HEK293 (cell line): ENCODE measurements at regions not wholly inside any gene's neighbourhood (a gene's known extent, or its start where the extent isn't known, plus 50 kb on each side); places are given as distances from the start of the nearest gene placed in this dataset.

Source experiments
- CTCF ChIA-PET: fragments of 350-600 bp; formaldehyde crosslinking; extraction: SDS; loops from one replicate; lab custom pipeline; 2021; ENCODE audit warnings: antibody characterized with exemption; lab: Yijun Ruan, JAX
- POLR2A ChIA-PET: fragments of 300-600 bp; formaldehyde crosslinking; extraction: SDS; loops from one replicate; lab custom pipeline; 2020; ENCODE audit warnings: antibody characterized with exemption, inconsistent platforms; lab: Yijun Ruan, JAX
- H3K27ac ChIP-seq: fragments of 200-500 bp; sonication (Bioruptor generic); 2 replicates; pipeline ENCODE4 v1.5.1; 2014; ENCODE audit warnings: low read depth, low read length, control low read depth, inconsistent platforms; ENCODE audit errors: extremely low read depth
- H3K36me3 ChIP-seq, 2 experiments: fragments of 200-500 bp in 1 of 2; sonication (Bioruptor generic) in 1 of 2; 1 replicate in 1 of 2; 2 replicates in 1 of 2; pipeline ENCODE4 v1.5.1; 2014 to 2017; ENCODE audit warnings: inconsistent platforms in 2 of 2, low read length in 2 of 2; ENCODE audit not compliant: control insufficient read depth in 2 of 2, insufficient read depth in 1 of 2
- H3K4me1 ChIP-seq: fragments of 200-500 bp; sonication (Bioruptor generic); 2 replicates; pipeline ENCODE4 v1.5.1; 2014; ENCODE audit warnings: mild to moderate bottlenecking, low read length, inconsistent platforms; ENCODE audit not compliant: control insufficient read depth, insufficient read depth
- H3K4me3 ChIP-seq: 2 replicates; pipeline ENCODE4 v1.5.1; 2011; ENCODE audit warnings: low read depth, mild to moderate bottlenecking, control low read depth, low read length, moderate library complexity
- H3K9me3 ChIP-seq: fragments of 200-500 bp; sonication (Bioruptor generic); 2 replicates; pipeline ENCODE4 v1.5.1; 2014; ENCODE audit warnings: low read depth, low read length, inconsistent platforms; ENCODE audit not compliant: control insufficient read depth, insufficient read depth
- YY1 ChIP-seq: fragments of 450-650 bp; formaldehyde crosslinking; IDR thresholded peaks from 2 replicates; pipeline ENCODE4 v1.5.1; 2018; ENCODE audit warnings: missing biosample characterization, missing genetic modification characterization
- ZBTB17 ChIP-seq: fragments of 450-650 bp; formaldehyde crosslinking; IDR thresholded peaks from 2 replicates; pipeline ENCODE4 v1.5.1; 2016; ENCODE audit warnings: missing biosample characterization, missing genetic modification characterization
- ZNF146 ChIP-seq: fragments of 450-650 bp; formaldehyde crosslinking; IDR thresholded peaks from 2 replicates; pipeline ENCODE4 v1.5.1; 2016; ENCODE audit warnings: missing biosample characterization, missing genetic modification characterization
- ZNF16 ChIP-seq: fragments of 450-650 bp; formaldehyde crosslinking; IDR thresholded peaks from 2 replicates; pipeline ENCODE4 v1.5.1; 2016; ENCODE audit warnings: low read depth, missing biosample characterization, missing genetic modification characterization
- ZNF184 ChIP-seq: fragments of 450-650 bp; IDR thresholded peaks from 2 replicates; pipeline ENCODE4 v1.5.1; 2018; ENCODE audit warnings: missing biosample characterization, mild to moderate bottlenecking, missing genetic modification characterization
- ZNF266 ChIP-seq: fragments of 450-650 bp; formaldehyde crosslinking; IDR thresholded peaks from 2 replicates; pipeline ENCODE4 v1.5.1; 2016; ENCODE audit warnings: missing biosample characterization, missing genetic modification characterization, low read depth
- ZNF324 ChIP-seq: fragments of 450-650 bp; formaldehyde crosslinking; IDR thresholded peaks from 2 replicates; pipeline ENCODE4 v1.5.1; 2016; ENCODE audit warnings: missing biosample characterization, missing genetic modification characterization
- ZNF354C ChIP-seq: fragments of 450-650 bp; formaldehyde crosslinking; IDR thresholded peaks from 2 replicates; pipeline ENCODE4 v1.5.1; 2016; ENCODE audit warnings: missing biosample characterization, missing genetic modification characterization, low read depth, borderline replicate concordance
- ZNF366 ChIP-seq: fragments of 450-650 bp; formaldehyde crosslinking; conservative IDR thresholded peaks from 2 replicates; pipeline ENCODE4 v1.5.1; 2016; ENCODE audit warnings: missing biosample characterization, missing genetic modification characterization
- ZNF416 ChIP-seq: fragments of 450-650 bp; formaldehyde crosslinking; IDR thresholded peaks from 2 replicates; pipeline ENCODE4 v1.5.1; 2016; ENCODE audit warnings: missing biosample characterization, missing genetic modification characterization
- ZNF473 ChIP-seq: fragments of 450-650 bp; formaldehyde crosslinking; IDR thresholded peaks from 2 replicates; pipeline ENCODE4 v1.5.1; 2017; ENCODE audit warnings: missing biosample characterization, missing genetic modification characterization
- ZNF521 ChIP-seq: fragments of 450-650 bp; formaldehyde crosslinking; IDR thresholded peaks from 2 replicates; pipeline ENCODE4 v1.5.1; 2017; ENCODE audit warnings: missing biosample characterization, mild to moderate bottlenecking, missing genetic modification characterization
- ZNF596 ChIP-seq: fragments of 450-650 bp; IDR thresholded peaks from 2 replicates; pipeline ENCODE4 v1.5.0; 2018; ENCODE audit warnings: missing biosample characterization, mild to moderate bottlenecking, missing genetic modification characterization, moderate library complexity
- ZNF629 ChIP-seq: fragments of 450-650 bp; formaldehyde crosslinking; IDR thresholded peaks from 2 replicates; pipeline ENCODE4 v1.5.1; 2017; ENCODE audit warnings: missing biosample characterization, missing genetic modification characterization
- ZNF658 ChIP-seq: fragments of 450-650 bp; formaldehyde crosslinking; IDR thresholded peaks from 2 replicates; pipeline ENCODE4; 2016; ENCODE audit warnings: missing biosample characterization, missing genetic modification characterization
- ZNF660 ChIP-seq: fragments of 450-650 bp; IDR thresholded peaks from 2 replicates; pipeline ENCODE4 v1.5.1; 2018; ENCODE audit warnings: missing biosample characterization, mild to moderate bottlenecking, missing genetic modification characterization
- ZNF792 ChIP-seq: fragments of 450-650 bp; formaldehyde crosslinking; IDR thresholded peaks from 2 replicates; pipeline ENCODE4 v1.5.1; 2016; ENCODE audit warnings: missing biosample characterization, missing genetic modification characterization
- TF ChIP-seq, protein P1 (sequence below): fragments of 450-650 bp; formaldehyde crosslinking; IDR thresholded peaks from 2 replicates; pipeline ENCODE4 v1.5.1; 2016; ENCODE audit warnings: missing biosample characterization, missing genetic modification characterization
- TF ChIP-seq, protein P2 (sequence below): fragments of 450-650 bp; formaldehyde crosslinking; IDR thresholded peaks from 2 replicates; pipeline ENCODE4 v1.5.1; 2016; ENCODE audit warnings: missing biosample characterization, missing genetic modification characterization
- TF ChIP-seq, protein P3 (sequence below): sonication (generic); formaldehyde crosslinking; IDR thresholded peaks from 2 replicates; pipeline ENCODE4 v1.8.1; 2022; ENCODE audit warnings: mild to moderate bottlenecking, moderate library complexity, missing genetic modification reagents
- TF ChIP-seq, protein P4 (sequence below): fragments of 450-650 bp; formaldehyde crosslinking; IDR thresholded peaks from 2 replicates; pipeline ENCODE4 v1.5.1; 2017; ENCODE audit warnings: missing biosample characterization, missing genetic modification characterization

DNA sequence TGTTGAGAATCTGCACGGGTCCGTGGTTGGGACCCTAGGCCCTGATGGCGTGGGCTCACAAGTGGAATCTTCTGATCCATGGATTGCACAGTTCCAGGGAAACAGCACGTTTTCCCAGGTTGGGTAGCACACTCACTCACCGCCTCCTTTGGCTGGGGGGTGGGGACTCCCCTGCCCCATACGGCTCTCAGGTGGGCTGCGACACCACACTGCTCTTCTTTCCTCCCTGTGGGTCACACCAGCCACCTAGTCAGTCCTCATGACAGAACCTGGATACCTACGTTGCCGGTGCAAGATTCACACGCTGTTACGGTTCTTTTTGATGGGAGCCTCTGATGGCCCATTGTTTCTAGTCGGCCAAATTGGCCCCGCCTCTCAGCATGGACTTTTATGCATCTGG is 312.0 kb downstream of the MMUT start (continued):
- no peak for TF ChIP-seq ZNF354C (tag by site-specific recombination)
- no peak for TF ChIP-seq ZNF660 (tag by site-specific recombination)
- TF ChIP-seq ZNF184 (tag by site-specific recombination), result no peak
- no peak for TF ChIP-seq YY1 (tag by site-specific recombination)
- TF ChIP-seq ZNF324 (tag by site-specific recombination), result no peak
- no peak for TF ChIP-seq ZNF366 (tag by site-specific recombination)
- TF ChIP-seq, protein P1, sequence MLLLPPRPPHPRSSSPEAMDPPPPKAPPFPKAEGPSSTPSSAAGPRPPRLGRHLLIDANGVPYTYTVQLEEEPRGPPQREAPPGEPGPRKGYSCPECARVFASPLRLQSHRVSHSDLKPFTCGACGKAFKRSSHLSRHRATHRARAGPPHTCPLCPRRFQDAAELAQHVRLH, result no peak
- no peak for TF ChIP-seq ZNF596 (tag by site-specific recombination)
- TF ChIP-seq, protein P2, sequence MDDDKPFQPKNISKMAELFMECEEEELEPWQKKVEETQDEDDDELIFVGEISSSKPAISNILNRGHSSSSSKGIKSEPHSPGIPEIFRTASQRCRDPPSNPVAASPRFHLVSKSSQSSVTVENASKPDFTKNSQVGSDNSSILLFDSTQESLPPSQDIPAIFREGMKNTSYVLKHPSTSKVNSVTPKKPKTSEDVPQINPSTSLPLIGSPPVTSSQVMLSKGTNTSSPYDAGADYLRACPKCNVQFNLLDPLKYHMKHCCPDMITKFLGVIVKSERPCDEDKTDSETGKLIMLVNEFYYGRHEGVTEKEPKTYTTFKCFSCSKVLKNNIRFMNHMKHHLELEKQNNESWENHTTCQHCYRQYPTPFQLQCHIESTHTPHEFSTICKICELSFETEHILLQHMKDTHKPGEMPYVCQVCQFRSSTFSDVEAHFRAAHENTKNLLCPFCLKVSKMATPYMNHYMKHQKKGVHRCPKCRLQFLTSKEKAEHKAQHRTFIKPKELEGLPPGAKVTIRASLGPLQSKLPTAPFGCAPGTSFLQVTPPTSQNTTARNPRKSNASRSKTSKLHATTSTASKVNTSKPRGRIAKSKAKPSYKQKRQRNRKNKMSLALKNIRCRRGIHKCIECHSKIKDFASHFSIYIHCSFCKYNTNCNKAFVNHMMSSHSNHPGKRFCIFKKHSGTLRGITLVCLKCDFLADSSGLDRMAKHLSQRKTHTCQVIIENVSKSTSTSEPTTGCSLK, result no peak

DNA sequence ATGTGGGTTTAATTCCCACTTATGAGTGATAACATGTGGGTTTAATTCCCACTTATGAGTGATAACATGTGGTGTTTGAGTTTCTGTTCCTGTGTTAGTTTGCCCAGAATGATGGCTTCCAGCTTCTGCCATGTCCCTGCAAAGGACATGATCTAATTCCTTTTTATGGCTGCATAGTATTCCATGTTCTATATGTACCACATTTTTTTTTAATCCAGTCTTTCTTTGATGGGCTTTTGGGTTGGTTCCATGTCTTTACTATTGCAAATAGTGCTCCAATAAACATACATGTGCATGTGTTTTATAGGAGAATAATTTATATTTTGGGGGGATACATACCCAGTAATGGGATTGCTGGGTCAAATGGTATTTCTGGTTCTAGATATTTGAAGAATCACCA is 317.8 kb downstream of the MMUT start:
- Histone ChIP-seq H3K36me3 (no peaks in the 10 kb centered on the region), H3K4me1 (no peaks in the 10 kb centered on the region), H3K4me3 (no peak overlapping the region), H3K27ac (no peak overlapping the region), H3K9me3 (no peaks in the 10 kb centered on the region)
- POLR2A ChIA-PET, result no interaction called here
- CTCF ChIA-PET, result no interaction called here
- peak; percentile 39; the same call in 1 of the 2 replicates for TF ChIP-seq ZNF146 (tag by site-specific recombination)
- TF ChIP-seq, protein P3, sequence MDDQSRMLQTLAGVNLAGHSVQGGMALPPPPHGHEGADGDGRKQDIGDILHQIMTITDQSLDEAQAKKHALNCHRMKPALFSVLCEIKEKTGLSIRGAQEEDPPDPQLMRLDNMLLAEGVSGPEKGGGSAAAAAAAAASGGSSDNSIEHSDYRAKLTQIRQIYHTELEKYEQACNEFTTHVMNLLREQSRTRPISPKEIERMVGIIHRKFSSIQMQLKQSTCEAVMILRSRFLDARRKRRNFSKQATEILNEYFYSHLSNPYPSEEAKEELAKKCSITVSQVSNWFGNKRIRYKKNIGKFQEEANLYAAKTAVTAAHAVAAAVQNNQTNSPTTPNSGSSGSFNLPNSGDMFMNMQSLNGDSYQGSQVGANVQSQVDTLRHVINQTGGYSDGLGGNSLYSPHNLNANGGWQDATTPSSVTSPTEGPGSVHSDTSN, result no peak

DNA sequence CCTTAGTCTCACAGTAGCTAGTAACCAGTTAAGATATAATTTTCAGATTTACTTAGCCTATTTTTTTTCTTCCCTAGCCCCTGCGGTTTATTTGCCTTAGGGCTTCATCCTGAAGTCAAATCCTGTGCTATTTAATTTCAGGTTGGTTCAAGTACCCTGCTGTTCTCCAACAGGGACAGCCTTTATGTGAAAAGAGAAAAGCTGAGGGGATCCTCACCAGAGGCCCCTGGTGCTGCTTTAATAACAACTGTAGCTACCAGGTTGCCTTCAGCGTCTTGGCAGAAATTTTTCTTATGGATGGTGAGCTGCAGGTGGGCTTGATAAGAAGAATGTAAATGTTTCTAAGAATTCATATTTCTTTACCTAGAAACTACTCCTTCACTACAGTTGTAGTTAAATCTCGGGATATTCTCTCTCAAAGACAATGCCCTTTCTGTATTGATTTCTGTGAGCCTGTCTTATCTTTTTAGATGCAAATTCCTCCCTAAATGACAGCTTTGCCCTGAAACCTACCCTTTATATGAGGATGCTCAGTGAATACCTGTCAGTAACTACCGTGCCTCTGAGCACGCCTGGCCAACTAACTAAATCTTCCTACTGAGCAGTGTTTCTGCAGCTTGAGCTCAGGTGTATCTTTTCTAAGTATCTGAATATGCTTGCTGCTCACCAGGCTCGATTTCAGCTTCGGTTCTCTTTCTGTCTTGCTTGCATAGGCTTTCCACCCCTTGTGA is 320.5 kb downstream of the MMUT start:
- Histone ChIP-seq H3K27ac (no peak overlapping the region), H3K4me1 (no peaks in the 10 kb centered on the region), H3K4me3 (no peak overlapping the region), H3K9me3 (no peaks in the 10 kb centered on the region), H3K36me3 (no peaks in the 10 kb centered on the region)
- TF ChIP-seq ZBTB17 (tag by site-specific recombination) (no peak), ZNF473 (tag by site-specific recombination) (no peak), ZNF266 (tag by site-specific recombination) (no peak), ZNF792 (no peak), ZNF16 (tag by site-specific recombination) (no peak), ZNF416 (tag by site-specific recombination) (no peak), ZNF629 (tag by site-specific recombination) (no peak), ZNF521 (tag by site-specific recombination) (no peak), ZNF660 (tag by site-specific recombination) (no peak), ZNF658 (tag by site-specific recombination) (no peak)
- TF ChIP-seq, protein P4, sequence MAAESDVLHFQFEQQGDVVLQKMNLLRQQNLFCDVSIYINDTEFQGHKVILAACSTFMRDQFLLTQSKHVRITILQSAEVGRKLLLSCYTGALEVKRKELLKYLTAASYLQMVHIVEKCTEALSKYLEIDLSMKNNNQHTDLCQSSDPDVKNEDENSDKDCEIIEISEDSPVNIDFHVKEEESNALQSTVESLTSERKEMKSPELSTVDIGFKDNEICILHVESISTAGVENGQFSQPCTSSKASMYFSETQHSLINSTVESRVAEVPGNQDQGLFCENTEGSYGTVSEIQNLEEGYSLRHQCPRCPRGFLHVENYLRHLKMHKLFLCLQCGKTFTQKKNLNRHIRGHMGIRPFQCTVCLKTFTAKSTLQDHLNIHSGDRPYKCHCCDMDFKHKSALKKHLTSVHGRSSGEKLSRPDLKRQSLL (tag by site-specific recombination), result no peak
- ChIA-PET POLR2A (no interaction called here), CTCF (interaction anchor here (0.5 kb wide), 1 partner anchor 11 kb away, joined by 3 read pairs; no protein-coding TSS in a partner anchor)
